HL-60 (cell line): ENCODE measurements at regions not wholly inside any gene's neighbourhood (a gene's known extent, or its start where the extent isn't known, plus 50 kb on each side); places are given as distances from the start of the nearest gene placed in this dataset.

Experiments used
- DNase-seq, 2 experiments: peaks; one replicate each; pipeline ENCODE4 v3.0.0-alpha.2; 2010 to 2020; ENCODE audit warnings: low read depth in 1 of 2, low spot score in 1 of 2
- H3K27ac ChIP-seq: fragments of 250-450 bp; sonication (Bioruptor Pico); replicated peaks from 2 replicates; pipeline ENCODE4 v1.5.1; 2020; ENCODE audit warnings: mild to moderate bottlenecking, moderate library complexity
- H3K27me3 ChIP-seq: fragments of 250-450 bp; sonication (Bioruptor Pico); 2 replicates; pipeline ENCODE4 v1.5.1; 2021; ENCODE audit warnings: mild to moderate bottlenecking, moderate library complexity; ENCODE audit not compliant: insufficient read depth, poor library complexity, severe bottlenecking
- H3K4me3 ChIP-seq: replicated peaks from 2 replicates; pipeline ENCODE4 v1.5.1; 2011; ENCODE audit warnings: mild to moderate bottlenecking, control low read depth, low read length; ENCODE audit not compliant: insufficient read depth
- GABPA ChIP-seq: IDR thresholded peaks from 2 replicates; pipeline ENCODE4 v1.6.1; 2012; ENCODE audit warnings: low read depth
- POLR2AphosphoS5 ChIP-seq: IDR thresholded peaks from 2 replicates; pipeline ENCODE4 v1.6.1; 2012; ENCODE audit warnings: low read depth
- SPI1 ChIP-seq: IDR thresholded peaks from 2 replicates; pipeline ENCODE4 v1.6.1; 2012; ENCODE audit warnings: low read depth, mild to moderate bottlenecking, borderline replicate concordance
- TF ChIP-seq, protein P1 (sequence below): IDR thresholded peaks from 2 replicates; pipeline ENCODE4 v1.6.1; 2012; ENCODE audit warnings: low read depth; ENCODE audit not compliant: insufficient replicate concordance
- TF ChIP-seq, protein P2 (sequence below): IDR thresholded peaks from one replicate; pipeline ENCODE4 v1.5.1; 2011; ENCODE audit warnings: low read length, control low read depth, inconsistent platforms; ENCODE audit not compliant: insufficient read depth

DNA sequence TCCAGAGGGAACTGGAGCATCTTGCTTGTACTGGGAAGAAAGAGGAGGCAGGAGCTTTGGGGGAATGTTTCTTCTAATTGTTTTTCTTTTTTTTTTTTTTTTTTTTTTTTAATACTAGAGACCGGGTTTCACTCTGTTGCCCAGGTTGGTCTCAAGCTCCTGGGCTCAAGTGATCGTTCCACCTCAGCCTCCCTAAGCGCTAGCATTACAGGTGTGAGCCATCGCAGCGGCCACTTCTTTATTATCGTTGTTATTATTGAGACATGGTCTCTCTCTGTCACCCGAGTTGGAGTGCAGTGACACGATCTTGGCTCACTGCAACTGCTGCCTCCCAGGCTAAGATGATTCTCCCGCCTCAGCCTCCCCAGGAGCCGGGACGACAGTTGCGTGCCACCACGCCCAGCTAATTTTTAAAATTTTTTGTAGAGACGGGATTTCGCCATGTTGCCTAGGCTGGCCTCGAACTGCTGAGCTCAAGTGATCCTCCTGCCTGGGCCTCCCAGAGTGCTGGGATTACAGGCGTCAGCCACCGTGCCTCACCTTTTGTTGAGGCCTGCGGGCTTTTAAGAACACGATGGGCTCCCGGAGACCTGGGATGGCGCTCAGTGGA is 137.3 kb upstream of the GSE1 start:
- TF ChIP-seq, protein P1, sequence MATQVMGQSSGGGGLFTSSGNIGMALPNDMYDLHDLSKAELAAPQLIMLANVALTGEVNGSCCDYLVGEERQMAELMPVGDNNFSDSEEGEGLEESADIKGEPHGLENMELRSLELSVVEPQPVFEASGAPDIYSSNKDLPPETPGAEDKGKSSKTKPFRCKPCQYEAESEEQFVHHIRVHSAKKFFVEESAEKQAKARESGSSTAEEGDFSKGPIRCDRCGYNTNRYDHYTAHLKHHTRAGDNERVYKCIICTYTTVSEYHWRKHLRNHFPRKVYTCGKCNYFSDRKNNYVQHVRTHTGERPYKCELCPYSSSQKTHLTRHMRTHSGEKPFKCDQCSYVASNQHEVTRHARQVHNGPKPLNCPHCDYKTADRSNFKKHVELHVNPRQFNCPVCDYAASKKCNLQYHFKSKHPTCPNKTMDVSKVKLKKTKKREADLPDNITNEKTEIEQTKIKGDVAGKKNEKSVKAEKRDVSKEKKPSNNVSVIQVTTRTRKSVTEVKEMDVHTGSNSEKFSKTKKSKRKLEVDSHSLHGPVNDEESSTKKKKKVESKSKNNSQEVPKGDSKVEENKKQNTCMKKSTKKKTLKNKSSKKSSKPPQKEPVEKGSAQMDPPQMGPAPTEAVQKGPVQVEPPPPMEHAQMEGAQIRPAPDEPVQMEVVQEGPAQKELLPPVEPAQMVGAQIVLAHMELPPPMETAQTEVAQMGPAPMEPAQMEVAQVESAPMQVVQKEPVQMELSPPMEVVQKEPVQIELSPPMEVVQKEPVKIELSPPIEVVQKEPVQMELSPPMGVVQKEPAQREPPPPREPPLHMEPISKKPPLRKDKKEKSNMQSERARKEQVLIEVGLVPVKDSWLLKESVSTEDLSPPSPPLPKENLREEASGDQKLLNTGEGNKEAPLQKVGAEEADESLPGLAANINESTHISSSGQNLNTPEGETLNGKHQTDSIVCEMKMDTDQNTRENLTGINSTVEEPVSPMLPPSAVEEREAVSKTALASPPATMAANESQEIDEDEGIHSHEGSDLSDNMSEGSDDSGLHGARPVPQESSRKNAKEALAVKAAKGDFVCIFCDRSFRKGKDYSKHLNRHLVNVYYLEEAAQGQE: no peak
- TF ChIP-seq, protein P2, sequence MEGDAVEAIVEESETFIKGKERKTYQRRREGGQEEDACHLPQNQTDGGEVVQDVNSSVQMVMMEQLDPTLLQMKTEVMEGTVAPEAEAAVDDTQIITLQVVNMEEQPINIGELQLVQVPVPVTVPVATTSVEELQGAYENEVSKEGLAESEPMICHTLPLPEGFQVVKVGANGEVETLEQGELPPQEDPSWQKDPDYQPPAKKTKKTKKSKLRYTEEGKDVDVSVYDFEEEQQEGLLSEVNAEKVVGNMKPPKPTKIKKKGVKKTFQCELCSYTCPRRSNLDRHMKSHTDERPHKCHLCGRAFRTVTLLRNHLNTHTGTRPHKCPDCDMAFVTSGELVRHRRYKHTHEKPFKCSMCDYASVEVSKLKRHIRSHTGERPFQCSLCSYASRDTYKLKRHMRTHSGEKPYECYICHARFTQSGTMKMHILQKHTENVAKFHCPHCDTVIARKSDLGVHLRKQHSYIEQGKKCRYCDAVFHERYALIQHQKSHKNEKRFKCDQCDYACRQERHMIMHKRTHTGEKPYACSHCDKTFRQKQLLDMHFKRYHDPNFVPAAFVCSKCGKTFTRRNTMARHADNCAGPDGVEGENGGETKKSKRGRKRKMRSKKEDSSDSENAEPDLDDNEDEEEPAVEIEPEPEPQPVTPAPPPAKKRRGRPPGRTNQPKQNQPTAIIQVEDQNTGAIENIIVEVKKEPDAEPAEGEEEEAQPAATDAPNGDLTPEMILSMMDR: no peak
- TF ChIP-seq POLR2AphosphoS5: no peak
- no peak for TF ChIP-seq GABPA
- TF ChIP-seq SPI1: no peak

GRCh38 chr16:85476389-85476788 is 136.7 kb upstream of the GSE1 start:
- TF ChIP-seq SPI1 (no peak), GABPA (no peak), POLR2AphosphoS5 (no peak)
- TF ChIP-seq, protein P1: no peak
- TF ChIP-seq, protein P2: no peak
- DNase-seq: no peak
- H3K27me3 ChIP-seq: no peaks in the 10 kb centered on the region
- no peak overlapping the region for H3K27ac ChIP-seq
- no peak overlapping the region for H3K4me3 ChIP-seq

More for the DNA sequence above, 137.3 kb upstream of the GSE1 start:
- no peak for DNase-seq
- Histone ChIP-seq H3K4me3 (no peak overlapping the region), H3K27ac (no peak overlapping the region), H3K27me3 (no peaks in the 10 kb centered on the region)

GRCh38 chr16:85477801-85478363 is 135.2 kb upstream of the GSE1 start:
- Histone ChIP-seq H3K27ac (no peak overlapping the region), H3K27me3 (no peaks in the 10 kb centered on the region), H3K4me3 (no peak overlapping the region)
- no peak for DNase-seq
- TF ChIP-seq POLR2AphosphoS5: no peak
- no peak for TF ChIP-seq SPI1
- no peak for TF ChIP-seq GABPA
- TF ChIP-seq, protein P2: no peak
- TF ChIP-seq, protein P1: no peak
